H9 (cell line): ENCODE measurements at regions not wholly inside any gene's neighbourhood (a gene's known extent, or its start where the extent isn't known, plus 50 kb on each side); places are given as distances from the start of the nearest gene placed in this dataset.

Source experiments
- DNase-seq: peaks from one replicate; pipeline ENCODE4 v3.0.0-alpha.2; 2017
- H2AFZ ChIP-seq: one replicate; pipeline ENCODE4 v1.6.1; 2013; ENCODE audit warnings: mild to moderate bottlenecking, low read length, control low read depth, moderate library complexity
- H2AK5ac ChIP-seq: 2 replicates; pipeline ENCODE4 v1.6.1; 2013; ENCODE audit warnings: low read length, control low read depth, mixed read lengths; ENCODE audit not compliant: insufficient read length
- H2BK120ac ChIP-seq: one replicate; pipeline ENCODE4 v1.6.1; 2013; ENCODE audit warnings: low read depth, mild to moderate bottlenecking, low read length, control low read depth, inconsistent platforms; ENCODE audit not compliant: poor library complexity, severe bottlenecking
- H2BK12ac ChIP-seq: 2 replicates; pipeline ENCODE4 v1.6.1; 2013; ENCODE audit warnings: low read length, control low read depth, mixed read lengths, low read depth; ENCODE audit not compliant: insufficient read length
- H2BK15ac ChIP-seq: 2 replicates; pipeline ENCODE4 v1.6.1; 2013; ENCODE audit warnings: low read depth, low read length, control low read depth
- H2BK20ac ChIP-seq: one replicate; pipeline ENCODE4 v1.6.1; 2013; ENCODE audit warnings: low read depth, mild to moderate bottlenecking, low read length, control low read depth, inconsistent platforms; ENCODE audit not compliant: poor library complexity, severe bottlenecking
- H2BK5ac ChIP-seq: 2 replicates; pipeline ENCODE4 v1.6.1; 2013; ENCODE audit warnings: low read length, control low read depth, mixed read lengths; ENCODE audit not compliant: insufficient read length
- H3K14ac ChIP-seq: 2 replicates; pipeline ENCODE4 v1.6.1; 2013; ENCODE audit warnings: low read length, control low read depth; ENCODE audit not compliant: insufficient read depth
- H3K18ac ChIP-seq: 2 replicates; pipeline ENCODE4 v1.6.1; 2013; ENCODE audit warnings: low read depth, mild to moderate bottlenecking, mixed read lengths, low read length, control low read depth; ENCODE audit not compliant: insufficient read length
- H3K23ac ChIP-seq: 2 replicates; pipeline ENCODE4 v1.6.1; 2013; ENCODE audit warnings: low read length, control low read depth, mixed read lengths, low read depth; ENCODE audit not compliant: insufficient read length
- H3K23me2 ChIP-seq: 2 replicates; pipeline ENCODE4 v1.6.1; 2013; ENCODE audit warnings: low read depth, mild to moderate bottlenecking, mixed read lengths, low read length, control low read depth; ENCODE audit not compliant: insufficient read length, poor library complexity, severe bottlenecking
- H3K27ac ChIP-seq: 2 replicates; pipeline ENCODE4 v1.5.1; 2013; ENCODE audit warnings: low read length, control low read depth, mixed read lengths, low read depth; ENCODE audit not compliant: insufficient read length
- H3K27me3 ChIP-seq: 2 replicates; pipeline ENCODE4 v1.6.1; 2013; ENCODE audit warnings: low read length, control low read depth, inconsistent platforms; ENCODE audit not compliant: insufficient read depth
- H3K4ac ChIP-seq: 2 replicates; pipeline ENCODE4 v1.6.1; 2013; ENCODE audit warnings: low read depth, mild to moderate bottlenecking, control low read depth, inconsistent platforms, low read length, moderate library complexity
- H3K4me1 ChIP-seq: 2 replicates; pipeline ENCODE4 v1.6.1; 2013; ENCODE audit warnings: low read length, control low read depth, inconsistent platforms; ENCODE audit not compliant: insufficient read depth
- H3K4me2 ChIP-seq: 2 replicates; pipeline ENCODE4 v1.6.1; 2013; ENCODE audit warnings: low read length, control low read depth, mixed read lengths; ENCODE audit not compliant: insufficient read length, insufficient read depth
- H3K56ac ChIP-seq: 2 replicates; pipeline ENCODE4 v1.6.1; 2013; ENCODE audit warnings: low read depth, mild to moderate bottlenecking, mixed read lengths, low read length, control low read depth; ENCODE audit not compliant: insufficient read length
- H3K79me1 ChIP-seq: 2 replicates; pipeline ENCODE4 v1.6.1; 2013; ENCODE audit warnings: low read depth, mild to moderate bottlenecking, moderate library complexity, low read length, control low read depth, inconsistent platforms; ENCODE audit not compliant: insufficient read depth, poor library complexity, severe bottlenecking
- H3K79me2 ChIP-seq: 2 replicates; pipeline ENCODE4 v1.6.1; 2013; ENCODE audit warnings: low read length, control low read depth, inconsistent platforms; ENCODE audit not compliant: insufficient read depth
- H3K9ac ChIP-seq: 2 replicates; pipeline ENCODE4 v1.6.1; 2013; ENCODE audit warnings: low read length, control low read depth, mixed read lengths; ENCODE audit not compliant: insufficient read length; ENCODE audit errors: extremely low read depth
- H3K9me3 ChIP-seq: one replicate; pipeline ENCODE4 v1.6.1; 2013; ENCODE audit warnings: low read depth, low read length, inconsistent platforms; ENCODE audit not compliant: control insufficient read depth
- H3T11ph ChIP-seq: one replicate; pipeline ENCODE4 v1.6.1; 2013; ENCODE audit warnings: mild to moderate bottlenecking, low read length, control low read depth, inconsistent platforms
- H4K20me1 ChIP-seq: one replicate; pipeline ENCODE4 v1.6.1; 2013; ENCODE audit not compliant: control insufficient read depth, insufficient read length, insufficient read depth
- H4K5ac ChIP-seq: 2 replicates; pipeline ENCODE4 v1.6.1; 2013; ENCODE audit warnings: low read depth, mild to moderate bottlenecking, mixed read lengths, low read length, control low read depth; ENCODE audit not compliant: insufficient read length
- H4K8ac ChIP-seq: replicated peaks from 2 replicates; pipeline ENCODE4 v1.6.1; 2013; ENCODE audit warnings: low read length, control low read depth, mixed read lengths, low read depth; ENCODE audit not compliant: insufficient read length
- H4K91ac ChIP-seq: 2 replicates; pipeline ENCODE4 v1.6.1; 2013; ENCODE audit warnings: low read depth, mild to moderate bottlenecking, moderate library complexity, mixed read lengths, low read length, control low read depth; ENCODE audit not compliant: insufficient read length
- H3K27ac Mint-ChIP-seq, 3 experiments: 2 replicates in 2 of 3; 3 replicates in 1 of 3; pipeline ENCODE4 v1.8.0; 2020 to 2021; ENCODE audit warnings: mixed read lengths in 3 of 3, mild to moderate bottlenecking in 1 of 3, moderate library complexity in 1 of 3
- H3K27me3 Mint-ChIP-seq: 2 replicates; pipeline ENCODE4 v1.8.0; 2021; ENCODE audit warnings: low read depth, mild to moderate bottlenecking, moderate library complexity, mixed read lengths
- H3K36me3 Mint-ChIP-seq, 3 experiments: 2 replicates in 2 of 3; 3 replicates in 1 of 3; pipeline ENCODE4 v1.8.0; 2020 to 2021; ENCODE audit warnings: low read depth in 3 of 3, mixed read lengths in 3 of 3; ENCODE audit not compliant: insufficient read depth in 1 of 3
- H3K4me1 Mint-ChIP-seq, 2 experiments: 2 replicates each; pipeline ENCODE4 v1.8.0; 2020; ENCODE audit warnings: mixed read lengths in 2 of 2
- H3K4me3 Mint-ChIP-seq, 2 experiments: 2 replicates in 1 of 2; 3 replicates in 1 of 2; pipeline ENCODE4 v1.8.0; 2020 to 2021; ENCODE audit warnings: mild to moderate bottlenecking in 2 of 2, mixed read lengths in 2 of 2, moderate library complexity in 1 of 2
- H3K9me3 Mint-ChIP-seq, 2 experiments: 2 replicates in 1 of 2; 3 replicates in 1 of 2; pipeline ENCODE4 v1.8.0; 2020; ENCODE audit warnings: mild to moderate bottlenecking in 2 of 2, mixed read lengths in 2 of 2, moderate library complexity in 1 of 2
- WGBS: extraction: QIAGEN DNeasy Blood & Tissue Kit; methylation state at CpG from one replicate; pipeline ENCODE4 v1.1.7; 2013; ENCODE audit warnings: missing lambda C conversion rate, low lambda C conversion rate, mixed read lengths; ENCODE audit not compliant: insufficient read length; ENCODE audit errors: extremely low coverage; 5-methylcytosine and 5-hydroxymethylcytosine counted together
- TF ChIP-seq, protein P1 (sequence below): fragments of 200-600 bp; sonication (generic); conservative IDR thresholded peaks from 3 replicates; pipeline ENCODE4 v1.8.0; 2021; ENCODE audit warnings: antibody characterized with exemption, mild to moderate bottlenecking

DNA sequence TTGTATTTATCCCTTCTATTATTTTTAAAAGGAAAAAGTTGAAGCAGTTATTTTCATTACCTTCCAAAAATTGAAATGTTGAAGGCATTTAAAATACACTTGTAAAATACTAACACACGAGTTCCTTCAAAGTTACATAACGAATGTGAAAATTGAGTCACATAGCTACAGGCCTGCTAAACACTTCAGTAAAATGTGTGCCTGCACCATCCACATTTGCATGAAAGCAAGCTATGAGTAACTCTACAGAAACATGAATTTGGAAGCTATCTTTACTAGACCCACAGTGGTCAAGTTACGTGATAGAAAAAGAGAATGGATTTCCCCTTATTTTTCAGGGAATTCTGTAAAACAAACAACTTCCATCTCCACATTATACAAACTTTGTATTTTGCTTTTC, 1148.8 kb upstream of the PCDH7 start:
- H3K18ac ChIP-seq, result no peak overlapping the region
- no CpG with 5 or more reads among the region's 3 CpGs for WGBS
- H2AFZ ChIP-seq, result no peak overlapping the region

More for the DNA sequence above, 1148.8 kb upstream of the PCDH7 start:
- H3T11ph ChIP-seq, result no peak overlapping the region
- no peaks in the 10 kb centered on the region for H3K9me3 Mint-ChIP-seq
- no peak overlapping the region for H2BK5ac ChIP-seq
- H2BK120ac ChIP-seq, result no peak overlapping the region
- no peak overlapping the region for H3K23ac ChIP-seq
- H3K4me3 Mint-ChIP-seq, result no peak overlapping the region
- H2BK20ac ChIP-seq, result no peak overlapping the region
- no peak overlapping the region for H3K4ac ChIP-seq
- no peak overlapping the region for H3K27ac Mint-ChIP-seq
- H3K9me3 ChIP-seq, result no peaks in the 10 kb centered on the region
- peaks cover 0 to 2% of the 10 kb centered on the region in 2 experiments; a peak in 1 of 4 replicates for H3K4me1 Mint-ChIP-seq
- H3K4me1 ChIP-seq, result no peaks in the 10 kb centered on the region
- H3K14ac ChIP-seq, result no peak overlapping the region
- H3K27me3 ChIP-seq, result no peaks in the 10 kb centered on the region
- no peak for DNase-seq
- no peak overlapping the region for H3K9ac ChIP-seq
- H2BK15ac ChIP-seq, result no peak overlapping the region
- H3K56ac ChIP-seq, result no peak overlapping the region
- H3K4me2 ChIP-seq, result no peak overlapping the region
- no peaks in the 10 kb centered on the region for H3K79me1 ChIP-seq
- no peaks in the 10 kb centered on the region for H3K27me3 Mint-ChIP-seq
- no peaks in the 10 kb centered on the region for H3K79me2 ChIP-seq
- H4K8ac ChIP-seq, result no peak overlapping the region
- no peak overlapping the region for H4K5ac ChIP-seq
- no peaks in the 10 kb centered on the region for H4K20me1 ChIP-seq
- no peak overlapping the region for H2BK12ac ChIP-seq
- H2AK5ac ChIP-seq, result no peak overlapping the region
- H4K91ac ChIP-seq, result no peak overlapping the region
- H3K27ac ChIP-seq, result no peak overlapping the region
- TF ChIP-seq, protein P1, sequence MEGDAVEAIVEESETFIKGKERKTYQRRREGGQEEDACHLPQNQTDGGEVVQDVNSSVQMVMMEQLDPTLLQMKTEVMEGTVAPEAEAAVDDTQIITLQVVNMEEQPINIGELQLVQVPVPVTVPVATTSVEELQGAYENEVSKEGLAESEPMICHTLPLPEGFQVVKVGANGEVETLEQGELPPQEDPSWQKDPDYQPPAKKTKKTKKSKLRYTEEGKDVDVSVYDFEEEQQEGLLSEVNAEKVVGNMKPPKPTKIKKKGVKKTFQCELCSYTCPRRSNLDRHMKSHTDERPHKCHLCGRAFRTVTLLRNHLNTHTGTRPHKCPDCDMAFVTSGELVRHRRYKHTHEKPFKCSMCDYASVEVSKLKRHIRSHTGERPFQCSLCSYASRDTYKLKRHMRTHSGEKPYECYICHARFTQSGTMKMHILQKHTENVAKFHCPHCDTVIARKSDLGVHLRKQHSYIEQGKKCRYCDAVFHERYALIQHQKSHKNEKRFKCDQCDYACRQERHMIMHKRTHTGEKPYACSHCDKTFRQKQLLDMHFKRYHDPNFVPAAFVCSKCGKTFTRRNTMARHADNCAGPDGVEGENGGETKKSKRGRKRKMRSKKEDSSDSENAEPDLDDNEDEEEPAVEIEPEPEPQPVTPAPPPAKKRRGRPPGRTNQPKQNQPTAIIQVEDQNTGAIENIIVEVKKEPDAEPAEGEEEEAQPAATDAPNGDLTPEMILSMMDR, result no peak
- H3K23me2 ChIP-seq, result no peaks in the 10 kb centered on the region
- H3K36me3 Mint-ChIP-seq, result no peaks in the 10 kb centered on the region
